GM18873 (cell line): ENCODE measurements at regions not wholly inside any gene's neighbourhood (a gene's known extent, or its start where the extent isn't known, plus 50 kb on each side); places are given as distances from the start of the nearest gene placed in this dataset.
"Not testable (repeated sequence)": the region's sequence is repeated elsewhere in the genome, so short reads cannot be mapped to it uniquely, and the experiment has no call there.

Experiments used
- ATAC-seq: cut with Tn5 transposase; IDR thresholded peaks from one replicate; pipeline ENCODE4 v1.9.1; 2021; ENCODE audit warnings: mild to moderate bottlenecking, moderate library complexity, moderate number of reproducible peaks; ENCODE audit not compliant: unreplicated experiment, low FRiP score

GRCh38 chr9:13948037-13948436 lies 365.9 kb downstream of the NFIB start:
- no peak for ATAC-seq

- no peak for ATAC-seq
These were observed 370.8 kb downstream of the NFIB start for GRCh38 chr9:13943176-13943575.

- no peak for ATAC-seq
These were observed 371.2 kb downstream of the NFIB start for GRCh38 chr9:13942695-13943094.

- ATAC-seq = no peak
These were observed 371.7 kb downstream of the NFIB start for GRCh38 chr9:13942201-13942600.

- ATAC-seq = no peak
These were observed 372.2 kb downstream of the NFIB start for GRCh38 chr9:13941714-13942113.

- no peak for ATAC-seq
These were observed 374.0 kb downstream of the NFIB start for GRCh38 chr9:13939701-13940490.

GRCh38 chr9:13939134-13939533 lies 374.8 kb downstream of the NFIB start:
- no peak for ATAC-seq

- ATAC-seq = no peak
These were observed 379.5 kb downstream of the NFIB start for GRCh38 chr9:13934416-13934815.

GRCh38 chr9:13933268-13933656 lies 380.7 kb downstream of the NFIB start:
- ATAC-seq = no peak

GRCh38 chr9:13932528-13933267 lies 381.2 kb downstream of the NFIB start:
- ATAC-seq = no peak

GRCh38 chr9:13929013-13929412 lies 384.9 kb downstream of the NFIB start:
- no peak for ATAC-seq

GRCh38 chr9:13923381-13923780 lies 390.6 kb downstream of the NFIB start:
- ATAC-seq = no peak

GRCh38 chr9:13920557-13920956 lies 393.4 kb downstream of the NFIB start:
- no peak for ATAC-seq

- ATAC-seq = no peak
These were observed 394.5 kb downstream of the NFIB start for GRCh38 chr9:13919401-13919800.

GRCh38 chr9:13917534-13917933 lies 396.4 kb downstream of the NFIB start:
- ATAC-seq = no peak

GRCh38 chr9:13915591-13916301 lies 398.2 kb downstream of the NFIB start:
- ATAC-seq = no peak

- no peak for ATAC-seq
These were observed 398.8 kb downstream of the NFIB start for GRCh38 chr9:13915131-13915530.

- no peak for ATAC-seq
These were observed 402.5 kb downstream of the NFIB start for GRCh38 chr9:13911473-13911872.

GRCh38 chr9:13907842-13908241 lies 406.1 kb downstream of the NFIB start:
- not testable (repeated sequence) for ATAC-seq

- ATAC-seq = no peak
These were observed 409.2 kb downstream of the NFIB start for GRCh38 chr9:13904746-13905145.

GRCh38 chr9:13904311-13904710 lies 409.6 kb downstream of the NFIB start:
- ATAC-seq = no peak
